ENCODE measurements at regions not wholly inside any gene's neighbourhood (a gene's known extent, or its start where the extent isn't known, plus 50 kb on each side); places are given as distances from the start of the nearest gene placed in this dataset.

DNA sequence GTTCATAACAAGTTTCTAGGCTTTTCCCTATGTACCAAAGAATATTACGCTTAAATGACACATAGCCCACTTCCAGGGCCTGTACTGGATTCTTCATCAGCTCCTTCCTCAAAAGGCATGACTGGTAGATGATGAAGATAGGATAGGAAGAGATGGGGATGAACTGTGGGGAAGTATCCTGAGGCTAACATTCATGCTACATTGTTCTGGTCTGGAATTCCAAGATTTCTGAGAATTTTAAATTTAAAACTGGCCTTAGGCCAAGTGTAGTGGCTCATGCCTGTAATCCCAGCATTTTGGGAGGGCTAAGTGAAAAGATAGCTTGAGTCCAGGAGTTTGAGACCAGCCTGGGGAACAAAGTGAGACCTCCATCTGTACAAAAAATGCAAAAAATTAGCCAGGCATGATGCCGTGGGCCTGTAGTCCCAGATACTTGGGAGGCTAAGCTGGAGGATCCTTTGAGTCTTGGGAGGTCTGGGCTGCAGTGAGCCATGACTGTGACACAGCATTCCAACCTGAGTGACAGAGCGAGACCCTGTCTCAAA is 160.1 kb upstream of the PLAAT1 start (continued):
- TF ChIP-seq, protein P1, sequence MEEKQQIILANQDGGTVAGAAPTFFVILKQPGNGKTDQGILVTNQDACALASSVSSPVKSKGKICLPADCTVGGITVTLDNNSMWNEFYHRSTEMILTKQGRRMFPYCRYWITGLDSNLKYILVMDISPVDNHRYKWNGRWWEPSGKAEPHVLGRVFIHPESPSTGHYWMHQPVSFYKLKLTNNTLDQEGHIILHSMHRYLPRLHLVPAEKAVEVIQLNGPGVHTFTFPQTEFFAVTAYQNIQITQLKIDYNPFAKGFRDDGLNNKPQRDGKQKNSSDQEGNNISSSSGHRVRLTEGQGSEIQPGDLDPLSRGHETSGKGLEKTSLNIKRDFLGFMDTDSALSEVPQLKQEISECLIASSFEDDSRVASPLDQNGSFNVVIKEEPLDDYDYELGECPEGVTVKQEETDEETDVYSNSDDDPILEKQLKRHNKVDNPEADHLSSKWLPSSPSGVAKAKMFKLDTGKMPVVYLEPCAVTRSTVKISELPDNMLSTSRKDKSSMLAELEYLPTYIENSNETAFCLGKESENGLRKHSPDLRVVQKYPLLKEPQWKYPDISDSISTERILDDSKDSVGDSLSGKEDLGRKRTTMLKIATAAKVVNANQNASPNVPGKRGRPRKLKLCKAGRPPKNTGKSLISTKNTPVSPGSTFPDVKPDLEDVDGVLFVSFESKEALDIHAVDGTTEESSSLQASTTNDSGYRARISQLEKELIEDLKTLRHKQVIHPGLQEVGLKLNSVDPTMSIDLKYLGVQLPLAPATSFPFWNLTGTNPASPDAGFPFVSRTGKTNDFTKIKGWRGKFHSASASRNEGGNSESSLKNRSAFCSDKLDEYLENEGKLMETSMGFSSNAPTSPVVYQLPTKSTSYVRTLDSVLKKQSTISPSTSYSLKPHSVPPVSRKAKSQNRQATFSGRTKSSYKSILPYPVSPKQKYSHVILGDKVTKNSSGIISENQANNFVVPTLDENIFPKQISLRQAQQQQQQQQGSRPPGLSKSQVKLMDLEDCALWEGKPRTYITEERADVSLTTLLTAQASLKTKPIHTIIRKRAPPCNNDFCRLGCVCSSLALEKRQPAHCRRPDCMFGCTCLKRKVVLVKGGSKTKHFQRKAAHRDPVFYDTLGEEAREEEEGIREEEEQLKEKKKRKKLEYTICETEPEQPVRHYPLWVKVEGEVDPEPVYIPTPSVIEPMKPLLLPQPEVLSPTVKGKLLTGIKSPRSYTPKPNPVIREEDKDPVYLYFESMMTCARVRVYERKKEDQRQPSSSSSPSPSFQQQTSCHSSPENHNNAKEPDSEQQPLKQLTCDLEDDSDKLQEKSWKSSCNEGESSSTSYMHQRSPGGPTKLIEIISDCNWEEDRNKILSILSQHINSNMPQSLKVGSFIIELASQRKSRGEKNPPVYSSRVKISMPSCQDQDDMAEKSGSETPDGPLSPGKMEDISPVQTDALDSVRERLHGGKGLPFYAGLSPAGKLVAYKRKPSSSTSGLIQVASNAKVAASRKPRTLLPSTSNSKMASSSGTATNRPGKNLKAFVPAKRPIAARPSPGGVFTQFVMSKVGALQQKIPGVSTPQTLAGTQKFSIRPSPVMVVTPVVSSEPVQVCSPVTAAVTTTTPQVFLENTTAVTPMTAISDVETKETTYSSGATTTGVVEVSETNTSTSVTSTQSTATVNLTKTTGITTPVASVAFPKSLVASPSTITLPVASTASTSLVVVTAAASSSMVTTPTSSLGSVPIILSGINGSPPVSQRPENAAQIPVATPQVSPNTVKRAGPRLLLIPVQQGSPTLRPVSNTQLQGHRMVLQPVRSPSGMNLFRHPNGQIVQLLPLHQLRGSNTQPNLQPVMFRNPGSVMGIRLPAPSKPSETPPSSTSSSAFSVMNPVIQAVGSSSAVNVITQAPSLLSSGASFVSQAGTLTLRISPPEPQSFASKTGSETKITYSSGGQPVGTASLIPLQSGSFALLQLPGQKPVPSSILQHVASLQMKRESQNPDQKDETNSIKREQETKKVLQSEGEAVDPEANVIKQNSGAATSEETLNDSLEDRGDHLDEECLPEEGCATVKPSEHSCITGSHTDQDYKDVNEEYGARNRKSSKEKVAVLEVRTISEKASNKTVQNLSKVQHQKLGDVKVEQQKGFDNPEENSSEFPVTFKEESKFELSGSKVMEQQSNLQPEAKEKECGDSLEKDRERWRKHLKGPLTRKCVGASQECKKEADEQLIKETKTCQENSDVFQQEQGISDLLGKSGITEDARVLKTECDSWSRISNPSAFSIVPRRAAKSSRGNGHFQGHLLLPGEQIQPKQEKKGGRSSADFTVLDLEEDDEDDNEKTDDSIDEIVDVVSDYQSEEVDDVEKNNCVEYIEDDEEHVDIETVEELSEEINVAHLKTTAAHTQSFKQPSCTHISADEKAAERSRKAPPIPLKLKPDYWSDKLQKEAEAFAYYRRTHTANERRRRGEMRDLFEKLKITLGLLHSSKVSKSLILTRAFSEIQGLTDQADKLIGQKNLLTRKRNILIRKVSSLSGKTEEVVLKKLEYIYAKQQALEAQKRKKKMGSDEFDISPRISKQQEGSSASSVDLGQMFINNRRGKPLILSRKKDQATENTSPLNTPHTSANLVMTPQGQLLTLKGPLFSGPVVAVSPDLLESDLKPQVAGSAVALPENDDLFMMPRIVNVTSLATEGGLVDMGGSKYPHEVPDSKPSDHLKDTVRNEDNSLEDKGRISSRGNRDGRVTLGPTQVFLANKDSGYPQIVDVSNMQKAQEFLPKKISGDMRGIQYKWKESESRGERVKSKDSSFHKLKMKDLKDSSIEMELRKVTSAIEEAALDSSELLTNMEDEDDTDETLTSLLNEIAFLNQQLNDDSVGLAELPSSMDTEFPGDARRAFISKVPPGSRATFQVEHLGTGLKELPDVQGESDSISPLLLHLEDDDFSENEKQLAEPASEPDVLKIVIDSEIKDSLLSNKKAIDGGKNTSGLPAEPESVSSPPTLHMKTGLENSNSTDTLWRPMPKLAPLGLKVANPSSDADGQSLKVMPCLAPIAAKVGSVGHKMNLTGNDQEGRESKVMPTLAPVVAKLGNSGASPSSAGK (IDR thresholded peaks at IDR 0.05), result no peak
- TF ChIP-seq SRSF3 (IDR thresholded peaks at IDR 0.05; ENCODE audit: insufficient read depth, low read length) (no peak), SAP30 (IDR thresholded peaks at IDR 0.05; ENCODE audit: borderline replicate concordance, insufficient read depth, low read depth, low read length, poor library complexity, severe bottlenecking) (no peak)
- TF ChIP-seq, protein P2, sequence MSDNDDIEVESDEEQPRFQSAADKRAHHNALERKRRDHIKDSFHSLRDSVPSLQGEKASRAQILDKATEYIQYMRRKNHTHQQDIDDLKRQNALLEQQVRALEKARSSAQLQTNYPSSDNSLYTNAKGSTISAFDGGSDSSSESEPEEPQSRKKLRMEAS (CRISPR knock-in tag; IDR thresholded peaks at IDR 0.05), result no peak
- TF ChIP-seq, protein P3, sequence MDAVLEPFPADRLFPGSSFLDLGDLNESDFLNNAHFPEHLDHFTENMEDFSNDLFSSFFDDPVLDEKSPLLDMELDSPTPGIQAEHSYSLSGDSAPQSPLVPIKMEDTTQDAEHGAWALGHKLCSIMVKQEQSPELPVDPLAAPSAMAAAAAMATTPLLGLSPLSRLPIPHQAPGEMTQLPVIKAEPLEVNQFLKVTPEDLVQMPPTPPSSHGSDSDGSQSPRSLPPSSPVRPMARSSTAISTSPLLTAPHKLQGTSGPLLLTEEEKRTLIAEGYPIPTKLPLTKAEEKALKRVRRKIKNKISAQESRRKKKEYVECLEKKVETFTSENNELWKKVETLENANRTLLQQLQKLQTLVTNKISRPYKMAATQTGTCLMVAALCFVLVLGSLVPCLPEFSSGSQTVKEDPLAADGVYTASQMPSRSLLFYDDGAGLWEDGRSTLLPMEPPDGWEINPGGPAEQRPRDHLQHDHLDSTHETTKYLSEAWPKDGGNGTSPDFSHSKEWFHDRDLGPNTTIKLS (IDR thresholded peaks at IDR 0.05; ENCODE audit: borderline replicate concordance, low read depth), result no peak
- TF ChIP-seq, protein P4, sequence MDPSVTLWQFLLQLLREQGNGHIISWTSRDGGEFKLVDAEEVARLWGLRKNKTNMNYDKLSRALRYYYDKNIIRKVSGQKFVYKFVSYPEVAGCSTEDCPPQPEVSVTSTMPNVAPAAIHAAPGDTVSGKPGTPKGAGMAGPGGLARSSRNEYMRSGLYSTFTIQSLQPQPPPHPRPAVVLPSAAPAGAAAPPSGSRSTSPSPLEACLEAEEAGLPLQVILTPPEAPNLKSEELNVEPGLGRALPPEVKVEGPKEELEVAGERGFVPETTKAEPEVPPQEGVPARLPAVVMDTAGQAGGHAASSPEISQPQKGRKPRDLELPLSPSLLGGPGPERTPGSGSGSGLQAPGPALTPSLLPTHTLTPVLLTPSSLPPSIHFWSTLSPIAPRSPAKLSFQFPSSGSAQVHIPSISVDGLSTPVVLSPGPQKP (CRISPR knock-in tag; IDR thresholded peaks at IDR 0.05), result no peak
- TF ChIP-seq, protein P5, sequence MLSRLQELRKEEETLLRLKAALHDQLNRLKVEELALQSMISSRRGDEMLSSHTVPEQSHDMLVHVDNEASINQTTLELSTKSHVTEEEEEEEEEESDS (CRISPR knock-in tag; IDR thresholded peaks at IDR 0.05), result no peak
